ENCODE measurements at regions not wholly inside any gene's neighbourhood (a gene's known extent, or its start where the extent isn't known, plus 50 kb on each side); places are given as distances from the start of the nearest gene placed in this dataset.

- TF ChIP-seq CTCF (conservative IDR thresholded peaks at IDR 0.05) (no peak), ZFX (IDR thresholded peaks at IDR 0.05) (no peak)
Observed at GRCh38 chr15:81929557-81929956, 116.3 kb downstream of the MEX3B start.

Measured in C4-2B (cell line).